HEK293 (cell line): ENCODE measurements at regions not wholly inside any gene's neighbourhood (a gene's known extent, or its start where the extent isn't known, plus 50 kb on each side); places are given as distances from the start of the nearest gene placed in this dataset.

Experiments used
- BCL11A ChIP-seq: fragments of 450-650 bp; formaldehyde crosslinking; IDR thresholded peaks from 2 replicates; pipeline ENCODE4 v1.5.1; 2016; ENCODE audit warnings: low read depth, missing biosample characterization, missing genetic modification characterization
- INSM2 ChIP-seq: fragments of 450-650 bp; formaldehyde crosslinking; IDR thresholded peaks from 2 replicates; pipeline ENCODE4 v1.5.1; 2016; ENCODE audit warnings: missing biosample characterization, missing genetic modification characterization
- OSR2 ChIP-seq: fragments of 450-650 bp; formaldehyde crosslinking; IDR thresholded peaks from 2 replicates; pipeline ENCODE4 v1.5.1; 2016; ENCODE audit warnings: missing biosample characterization, missing genetic modification characterization
- PRDM10 ChIP-seq: fragments of 450-650 bp; formaldehyde crosslinking; IDR thresholded peaks from 2 replicates; pipeline ENCODE4 v1.5.1; 2016; ENCODE audit warnings: missing biosample characterization, missing genetic modification characterization
- PRDM6 ChIP-seq: fragments of 450-650 bp; formaldehyde crosslinking; IDR thresholded peaks from 2 replicates; pipeline ENCODE4 v1.5.1; 2017; ENCODE audit warnings: missing biosample characterization, missing genetic modification characterization
- REPIN1 ChIP-seq: fragments of 450-650 bp; formaldehyde crosslinking; IDR thresholded peaks from 2 replicates; pipeline ENCODE4 v1.5.1; 2017; ENCODE audit warnings: missing biosample characterization, missing genetic modification characterization, low read depth
- SETDB1 ChIP-seq: IDR thresholded peaks from one replicate; pipeline ENCODE4 v1.6.1; 2017; ENCODE audit warnings: mild to moderate bottlenecking, low read length, moderate library complexity, mixed read lengths; ENCODE audit not compliant: insufficient read length
- SP3 ChIP-seq: fragments of 450-650 bp; formaldehyde crosslinking; IDR thresholded peaks from 2 replicates; pipeline ENCODE4 v1.5.1; 2016; ENCODE audit warnings: missing biosample characterization, missing genetic modification characterization
- ZNF10 ChIP-seq: fragments of 450-650 bp; formaldehyde crosslinking; IDR thresholded peaks from 2 replicates; pipeline ENCODE4 v1.5.1; 2017; ENCODE audit warnings: missing biosample characterization, missing genetic modification characterization
- ZNF324 ChIP-seq: fragments of 450-650 bp; formaldehyde crosslinking; IDR thresholded peaks from 2 replicates; pipeline ENCODE4 v1.5.1; 2016; ENCODE audit warnings: missing biosample characterization, missing genetic modification characterization
- ZNF37A ChIP-seq: fragments of 450-650 bp; IDR thresholded peaks from 2 replicates; pipeline ENCODE4 v1.5.1; 2018; ENCODE audit warnings: missing biosample characterization, missing genetic modification characterization
- ZNF514 ChIP-seq: fragments of 450-650 bp; formaldehyde crosslinking; IDR thresholded peaks from 2 replicates; pipeline ENCODE4 v1.5.1; 2016; ENCODE audit warnings: missing biosample characterization, missing genetic modification characterization
- TF ChIP-seq, protein P1 (sequence below): fragments of 450-650 bp; formaldehyde crosslinking; IDR thresholded peaks from 2 replicates; pipeline ENCODE4 v1.5.1; 2016; ENCODE audit warnings: missing biosample characterization, missing genetic modification characterization
- TF ChIP-seq, protein P2 (sequence below): fragments of 450-650 bp; formaldehyde crosslinking; IDR thresholded peaks from 2 replicates; pipeline ENCODE4 v1.5.1; 2017; ENCODE audit warnings: missing biosample characterization, missing genetic modification characterization
- TF ChIP-seq, protein P3 (sequence below): fragments of 450-650 bp; formaldehyde crosslinking; IDR thresholded peaks from 2 replicates; pipeline ENCODE4 v1.5.1; 2016; ENCODE audit warnings: missing biosample characterization, missing genetic modification characterization, borderline replicate concordance
- TF ChIP-seq, protein P4 (sequence below): fragments of 450-650 bp; formaldehyde crosslinking; IDR thresholded peaks from 2 replicates; pipeline ENCODE4 v1.5.1; 2016; ENCODE audit warnings: missing biosample characterization, missing genetic modification characterization

DNA sequence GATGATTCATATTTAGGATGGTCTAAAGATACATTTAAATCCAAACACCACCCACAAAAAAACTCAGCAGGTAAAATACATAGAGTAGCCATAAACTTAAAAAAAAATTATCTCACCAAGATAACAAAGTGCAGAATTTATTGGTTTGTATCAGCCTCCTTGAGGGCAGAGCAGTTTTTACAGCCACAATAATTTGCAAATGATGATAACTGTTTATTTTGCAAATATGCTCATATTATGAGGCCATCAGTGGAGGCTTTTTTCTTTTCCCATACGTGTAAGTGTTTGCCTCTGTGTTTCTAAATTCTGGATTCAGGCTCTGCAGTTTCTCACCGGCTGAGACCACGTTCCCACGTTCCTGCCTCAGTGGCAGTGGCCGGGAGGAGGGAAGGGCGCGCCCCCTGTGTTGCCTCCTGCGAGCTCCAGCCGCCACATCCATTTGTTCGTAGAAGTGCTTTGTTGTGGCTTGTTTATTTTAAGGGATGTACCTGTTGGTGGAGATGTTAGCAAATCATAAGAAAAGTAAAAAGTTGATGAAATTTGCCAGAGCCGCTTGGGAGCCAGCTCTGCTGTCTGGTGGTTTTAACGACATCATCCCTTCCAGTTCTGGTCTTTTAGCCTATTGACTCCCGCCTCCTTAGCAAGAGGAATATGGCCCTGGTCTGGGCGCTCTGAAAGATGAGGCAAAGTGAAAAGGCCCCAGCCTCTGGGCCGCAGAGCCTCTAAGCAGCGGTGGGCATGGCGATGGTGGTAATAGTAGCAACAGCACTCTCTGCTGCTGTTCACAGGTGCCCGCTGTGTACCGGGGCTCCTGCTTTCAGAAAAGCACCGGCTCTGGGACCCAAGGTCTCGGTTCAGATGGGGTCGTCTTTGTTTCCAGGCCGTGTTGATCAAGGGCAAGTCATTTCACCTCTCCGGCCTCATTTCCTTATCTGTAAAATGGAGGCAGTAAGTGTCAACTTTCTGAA is 66.7 kb upstream of the PPARA start (continued):
- TF ChIP-seq BCL11A (tag by site-specific recombination) = no peak
- no peak for TF ChIP-seq SP3 (tag by site-specific recombination)
- no peak for TF ChIP-seq ZNF37A (tag by site-specific recombination)
- TF ChIP-seq, protein P1, sequence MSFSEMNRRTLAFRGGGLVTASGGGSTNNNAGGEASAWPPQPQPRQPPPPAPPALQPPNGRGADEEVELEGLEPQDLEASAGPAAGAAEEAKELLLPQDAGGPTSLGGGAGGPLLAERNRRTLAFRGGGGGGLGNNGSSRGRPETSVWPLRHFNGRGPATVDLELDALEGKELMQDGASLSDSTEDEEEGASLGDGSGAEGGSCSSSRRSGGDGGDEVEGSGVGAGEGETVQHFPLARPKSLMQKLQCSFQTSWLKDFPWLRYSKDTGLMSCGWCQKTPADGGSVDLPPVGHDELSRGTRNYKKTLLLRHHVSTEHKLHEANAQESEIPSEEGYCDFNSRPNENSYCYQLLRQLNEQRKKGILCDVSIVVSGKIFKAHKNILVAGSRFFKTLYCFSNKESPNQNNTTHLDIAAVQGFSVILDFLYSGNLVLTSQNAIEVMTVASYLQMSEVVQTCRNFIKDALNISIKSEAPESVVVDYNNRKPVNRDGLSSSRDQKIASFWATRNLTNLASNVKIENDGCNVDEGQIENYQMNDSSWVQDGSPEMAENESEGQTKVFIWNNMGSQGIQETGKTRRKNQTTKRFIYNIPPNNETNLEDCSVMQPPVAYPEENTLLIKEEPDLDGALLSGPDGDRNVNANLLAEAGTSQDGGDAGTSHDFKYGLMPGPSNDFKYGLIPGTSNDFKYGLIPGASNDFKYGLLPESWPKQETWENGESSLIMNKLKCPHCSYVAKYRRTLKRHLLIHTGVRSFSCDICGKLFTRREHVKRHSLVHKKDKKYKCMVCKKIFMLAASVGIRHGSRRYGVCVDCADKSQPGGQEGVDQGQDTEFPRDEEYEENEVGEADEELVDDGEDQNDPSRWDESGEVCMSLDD (tag by site-specific recombination) = no peak
- TF ChIP-seq, protein P2, sequence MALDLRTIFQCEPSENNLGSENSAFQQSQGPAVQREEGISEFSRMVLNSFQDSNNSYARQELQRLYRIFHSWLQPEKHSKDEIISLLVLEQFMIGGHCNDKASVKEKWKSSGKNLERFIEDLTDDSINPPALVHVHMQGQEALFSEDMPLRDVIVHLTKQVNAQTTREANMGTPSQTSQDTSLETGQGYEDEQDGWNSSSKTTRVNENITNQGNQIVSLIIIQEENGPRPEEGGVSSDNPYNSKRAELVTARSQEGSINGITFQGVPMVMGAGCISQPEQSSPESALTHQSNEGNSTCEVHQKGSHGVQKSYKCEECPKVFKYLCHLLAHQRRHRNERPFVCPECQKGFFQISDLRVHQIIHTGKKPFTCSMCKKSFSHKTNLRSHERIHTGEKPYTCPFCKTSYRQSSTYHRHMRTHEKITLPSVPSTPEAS = no peak
- TF ChIP-seq, protein P3, sequence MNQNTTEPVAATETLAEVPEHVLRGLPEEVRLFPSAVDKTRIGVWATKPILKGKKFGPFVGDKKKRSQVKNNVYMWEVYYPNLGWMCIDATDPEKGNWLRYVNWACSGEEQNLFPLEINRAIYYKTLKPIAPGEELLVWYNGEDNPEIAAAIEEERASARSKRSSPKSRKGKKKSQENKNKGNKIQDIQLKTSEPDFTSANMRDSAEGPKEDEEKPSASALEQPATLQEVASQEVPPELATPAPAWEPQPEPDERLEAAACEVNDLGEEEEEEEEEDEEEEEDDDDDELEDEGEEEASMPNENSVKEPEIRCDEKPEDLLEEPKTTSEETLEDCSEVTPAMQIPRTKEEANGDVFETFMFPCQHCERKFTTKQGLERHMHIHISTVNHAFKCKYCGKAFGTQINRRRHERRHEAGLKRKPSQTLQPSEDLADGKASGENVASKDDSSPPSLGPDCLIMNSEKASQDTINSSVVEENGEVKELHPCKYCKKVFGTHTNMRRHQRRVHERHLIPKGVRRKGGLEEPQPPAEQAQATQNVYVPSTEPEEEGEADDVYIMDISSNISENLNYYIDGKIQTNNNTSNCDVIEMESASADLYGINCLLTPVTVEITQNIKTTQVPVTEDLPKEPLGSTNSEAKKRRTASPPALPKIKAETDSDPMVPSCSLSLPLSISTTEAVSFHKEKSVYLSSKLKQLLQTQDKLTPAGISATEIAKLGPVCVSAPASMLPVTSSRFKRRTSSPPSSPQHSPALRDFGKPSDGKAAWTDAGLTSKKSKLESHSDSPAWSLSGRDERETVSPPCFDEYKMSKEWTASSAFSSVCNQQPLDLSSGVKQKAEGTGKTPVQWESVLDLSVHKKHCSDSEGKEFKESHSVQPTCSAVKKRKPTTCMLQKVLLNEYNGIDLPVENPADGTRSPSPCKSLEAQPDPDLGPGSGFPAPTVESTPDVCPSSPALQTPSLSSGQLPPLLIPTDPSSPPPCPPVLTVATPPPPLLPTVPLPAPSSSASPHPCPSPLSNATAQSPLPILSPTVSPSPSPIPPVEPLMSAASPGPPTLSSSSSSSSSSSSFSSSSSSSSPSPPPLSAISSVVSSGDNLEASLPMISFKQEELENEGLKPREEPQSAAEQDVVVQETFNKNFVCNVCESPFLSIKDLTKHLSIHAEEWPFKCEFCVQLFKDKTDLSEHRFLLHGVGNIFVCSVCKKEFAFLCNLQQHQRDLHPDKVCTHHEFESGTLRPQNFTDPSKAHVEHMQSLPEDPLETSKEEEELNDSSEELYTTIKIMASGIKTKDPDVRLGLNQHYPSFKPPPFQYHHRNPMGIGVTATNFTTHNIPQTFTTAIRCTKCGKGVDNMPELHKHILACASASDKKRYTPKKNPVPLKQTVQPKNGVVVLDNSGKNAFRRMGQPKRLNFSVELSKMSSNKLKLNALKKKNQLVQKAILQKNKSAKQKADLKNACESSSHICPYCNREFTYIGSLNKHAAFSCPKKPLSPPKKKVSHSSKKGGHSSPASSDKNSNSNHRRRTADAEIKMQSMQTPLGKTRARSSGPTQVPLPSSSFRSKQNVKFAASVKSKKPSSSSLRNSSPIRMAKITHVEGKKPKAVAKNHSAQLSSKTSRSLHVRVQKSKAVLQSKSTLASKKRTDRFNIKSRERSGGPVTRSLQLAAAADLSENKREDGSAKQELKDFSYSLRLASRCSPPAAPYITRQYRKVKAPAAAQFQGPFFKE (tag by site-specific recombination) = no peak
- TF ChIP-seq ZNF324 = no peak
- no peak for TF ChIP-seq ZNF514 (tag by site-specific recombination)
- TF ChIP-seq, protein P4, sequence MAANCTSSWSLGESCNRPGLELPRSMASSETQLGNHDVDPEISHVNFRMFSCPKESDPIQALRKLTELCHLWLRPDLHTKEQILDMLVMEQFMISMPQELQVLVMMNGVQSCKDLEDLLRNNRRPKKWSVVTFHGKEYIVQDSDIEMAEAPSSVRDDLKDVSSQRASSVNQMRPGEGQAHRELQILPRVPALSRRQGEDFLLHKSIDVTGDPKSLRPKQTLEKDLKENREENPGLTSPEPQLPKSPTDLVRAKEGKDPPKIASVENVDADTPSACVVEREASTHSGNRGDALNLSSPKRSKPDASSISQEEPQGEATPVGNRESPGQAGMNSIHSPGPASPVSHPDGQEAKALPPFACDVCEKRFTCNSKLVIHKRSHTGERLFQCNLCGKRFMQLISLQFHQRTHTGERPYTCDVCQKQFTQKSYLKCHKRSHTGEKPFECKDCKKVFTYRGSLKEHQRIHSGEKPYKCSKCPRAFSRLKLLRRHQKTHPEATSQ (tag by site-specific recombination) = no peak
- TF ChIP-seq PRDM6 = peak; percentile 99
- TF ChIP-seq SETDB1 = no peak
- no peak for TF ChIP-seq REPIN1
- TF ChIP-seq INSM2 = no peak
- no peak for TF ChIP-seq PRDM10 (tag by site-specific recombination)
- no peak for TF ChIP-seq ZNF10
- TF ChIP-seq OSR2 (tag by site-specific recombination) = no peak
